B cell (primary cell): ENCODE measurements at regions not wholly inside any gene's neighbourhood (a gene's known extent, or its start where the extent isn't known, plus 50 kb on each side); places are given as distances from the start of the nearest gene placed in this dataset.

Experiments used
- ATAC-seq: fragments of 200-7000 bp; cut with Tn5 transposase; one replicate; pipeline ENCODE4 v1.10.0; 2021; ENCODE audit warnings: low read depth, mild to moderate bottlenecking, moderate number of reproducible peaks, moderate library complexity
- CTCF ChIA-PET: fragments of 350-600 bp; sonication (Branson Sonifier 250); formaldehyde crosslinking; loops from one replicate; lab custom pipeline; 2021; ENCODE audit warnings: antibody characterized with exemption, inconsistent platforms; lab: Charles Lee
- POLR2A ChIA-PET: fragments of 350-600 bp; sonication (Branson Sonifier 250); formaldehyde crosslinking; loops from one replicate; lab custom pipeline; 2021; ENCODE audit warnings: antibody characterized with exemption; lab: Charles Lee
- DNase-seq: peaks from one replicate; pipeline ENCODE4 v3.0.0; 2013
- H2AFZ ChIP-seq: 2 replicates; pipeline ENCODE4 v1.6.1; 2012; ENCODE audit warnings: mild to moderate bottlenecking, low read depth, low read length; ENCODE audit not compliant: insufficient read depth, poor library complexity, severe bottlenecking
- H3K27ac ChIP-seq, 2 donors: 1 replicate in 1 of 2; 2 replicates in 1 of 2; pipeline ENCODE4 v1.5.1; 2012 to 2013; ENCODE audit warnings: low read length in 2 of 2, mild to moderate bottlenecking in 2 of 2, moderate library complexity in 1 of 2
- H3K27me3 ChIP-seq, 4 experiments: fragments of 200-600 bp in 1 of 4; sonication (generic) in 1 of 4; replicated peaks in 1 of 4; 1 replicate in 2 of 4; 2 replicates in 2 of 4; pipeline versions ENCODE4 v1.6.1 to v1.7.0; 2013 to 2016; ENCODE audit warnings: low read length in 3 of 4, mild to moderate bottlenecking in 2 of 4, mixed read lengths in 1 of 4, moderate library complexity in 1 of 4; ENCODE audit not compliant: insufficient read depth in 4 of 4, control insufficient read depth in 3 of 4; ENCODE audit errors: control extremely low read depth in 1 of 4
- H3K36me3 ChIP-seq, 2 experiments: replicated peaks in 1 of 2; 1 replicate in 1 of 2; 2 replicates in 1 of 2; pipeline versions ENCODE4 v1.6.1 to v1.7.1; 2013; ENCODE audit warnings: low read length in 1 of 2; ENCODE audit not compliant: insufficient read depth in 2 of 2, control insufficient read depth in 1 of 2; ENCODE audit errors: control extremely low read depth in 1 of 2, extremely low read depth in 1 of 2
- H3K4me1 ChIP-seq, 2 donors: fragments of 200-600 bp in 1 of 2; sonication (generic) in 1 of 2; 1 replicate in 1 of 2; 2 replicates in 1 of 2; pipeline versions ENCODE4 v1.5.1 to v1.6.1; 2013 to 2017; ENCODE audit warnings: low read length in 2 of 2; ENCODE audit not compliant: control insufficient read depth in 2 of 2, insufficient read depth in 2 of 2
- H3K4me2 ChIP-seq: replicated peaks from 2 replicates; pipeline ENCODE3; 2012; ENCODE audit warnings: mild to moderate bottlenecking, low read depth, low read length; ENCODE audit not compliant: poor library complexity, severe bottlenecking
- H3K4me3 ChIP-seq, 5 experiments: fragments of 200-600 bp in 1 of 5; sonication (generic) in 1 of 5; 1 replicate in 3 of 5; 2 replicates in 2 of 5; pipeline versions ENCODE4 v1.5.1 to v1.7.0; 2011 to 2016; ENCODE audit warnings: low read length in 4 of 5, mild to moderate bottlenecking in 4 of 5, low read depth in 2 of 5, control low read depth in 1 of 5, moderate library complexity in 1 of 5; ENCODE audit not compliant: insufficient read depth in 1 of 5; ENCODE audit errors: control extremely low read depth in 1 of 5, extremely low read depth in 1 of 5
- H3K79me2 ChIP-seq: fragments of 200-600 bp; sonication (generic); one replicate; pipeline ENCODE4 v1.6.0; 2016; ENCODE audit warnings: low read length; ENCODE audit not compliant: control insufficient read depth, insufficient read depth
- H3K9ac ChIP-seq: fragments of 200-600 bp; sonication (generic); 2 replicates; pipeline ENCODE4 v1.6.1; 2017; ENCODE audit warnings: mild to moderate bottlenecking, low read length, moderate library complexity
- H3K9me3 ChIP-seq, 3 donors: one replicate each; pipeline versions ENCODE4 v1.6.1 to v1.7.1; 2013; ENCODE audit warnings: low read length in 2 of 3; ENCODE audit not compliant: control insufficient read depth in 2 of 3, insufficient read depth in 1 of 3; ENCODE audit errors: control extremely low read depth in 1 of 3
- H4K20me1 ChIP-seq: 2 replicates; pipeline ENCODE4 v1.6.0; 2012; ENCODE audit warnings: mild to moderate bottlenecking, low read length; ENCODE audit not compliant: insufficient read depth, control insufficient read depth, poor library complexity, severe bottlenecking
- H3K27ac Mint-ChIP-seq: one replicate; pipeline ENCODE4 v1.8.0; 2021; ENCODE audit warnings: mixed read lengths
- H3K27me3 Mint-ChIP-seq: one replicate; pipeline ENCODE4 v1.8.0; 2021; ENCODE audit warnings: mixed read lengths
- H3K4me1 Mint-ChIP-seq: one replicate; pipeline ENCODE4 v1.8.0; 2021; ENCODE audit warnings: mixed read lengths
- H3K4me3 Mint-ChIP-seq: one replicate; pipeline ENCODE4 v1.8.0; 2021; ENCODE audit warnings: mixed read lengths
- H3K9me3 Mint-ChIP-seq: one replicate; pipeline ENCODE4 v1.8.0; 2022; ENCODE audit warnings: mixed read lengths; ENCODE audit not compliant: insufficient read depth
- EZH2 ChIP-seq: IDR thresholded peaks from 2 replicates; pipeline ENCODE4 v1.6.1; 2012; ENCODE audit warnings: borderline replicate concordance, low read depth, mild to moderate bottlenecking, moderate library complexity, low read length; ENCODE audit not compliant: insufficient read depth, poor library complexity, severe bottlenecking
- WGBS: methylation state at CpG from one replicate; pipeline ENCODE4 v1.1.5; 2013; ENCODE audit warnings: missing lambda C conversion rate; ENCODE audit not compliant: insufficient coverage; 5-methylcytosine and 5-hydroxymethylcytosine counted together
- intact Hi-C: fragments of 100-400 bp; cut with micrococcal nuclease; formaldehyde crosslinking; loops from one replicate; pipeline ENCODE4 v1.10.0; 2022
- TF ChIP-seq, protein P1 (sequence below): fragments of 200-600 bp; IDR thresholded peaks from one replicate; pipeline ENCODE4 v1.8.0; 2022; ENCODE audit warnings: antibody characterized with exemption, mild to moderate bottlenecking

- DNase-seq (no peak), ATAC-seq (no peak)
- Histone ChIP-seq H3K79me2 (no peaks in the 10 kb centered on the region), H2AFZ (no peak overlapping the region), H3K27ac (no peak overlapping the region), H3K4me2 (no peak overlapping the region), H4K20me1 (no peaks in the 10 kb centered on the region), H3K4me3 (no peak overlapping the region), H3K9ac (no peak overlapping the region), H3K36me3 (no peaks in the 10 kb centered on the region), H3K4me1 (no peaks in the 10 kb centered on the region), H3K27me3 (no peaks in the 10 kb centered on the region), H3K9me3 (no peaks in the 10 kb centered on the region)
- Mint-ChIP-seq H3K27ac (no peak overlapping the region), H3K4me1 (no peaks in the 10 kb centered on the region), H3K27me3 (no peaks in the 10 kb centered on the region), H3K4me3 (no peak overlapping the region), H3K9me3 (no peaks in the 10 kb centered on the region)
- intact Hi-C loops, result no loop called here
- ChIA-PET CTCF (no interaction called here), POLR2A (no interaction called here)
- WGBS, result 100% methylated on average over 1 of the region's 2 CpGs
- TF ChIP-seq, protein P1, sequence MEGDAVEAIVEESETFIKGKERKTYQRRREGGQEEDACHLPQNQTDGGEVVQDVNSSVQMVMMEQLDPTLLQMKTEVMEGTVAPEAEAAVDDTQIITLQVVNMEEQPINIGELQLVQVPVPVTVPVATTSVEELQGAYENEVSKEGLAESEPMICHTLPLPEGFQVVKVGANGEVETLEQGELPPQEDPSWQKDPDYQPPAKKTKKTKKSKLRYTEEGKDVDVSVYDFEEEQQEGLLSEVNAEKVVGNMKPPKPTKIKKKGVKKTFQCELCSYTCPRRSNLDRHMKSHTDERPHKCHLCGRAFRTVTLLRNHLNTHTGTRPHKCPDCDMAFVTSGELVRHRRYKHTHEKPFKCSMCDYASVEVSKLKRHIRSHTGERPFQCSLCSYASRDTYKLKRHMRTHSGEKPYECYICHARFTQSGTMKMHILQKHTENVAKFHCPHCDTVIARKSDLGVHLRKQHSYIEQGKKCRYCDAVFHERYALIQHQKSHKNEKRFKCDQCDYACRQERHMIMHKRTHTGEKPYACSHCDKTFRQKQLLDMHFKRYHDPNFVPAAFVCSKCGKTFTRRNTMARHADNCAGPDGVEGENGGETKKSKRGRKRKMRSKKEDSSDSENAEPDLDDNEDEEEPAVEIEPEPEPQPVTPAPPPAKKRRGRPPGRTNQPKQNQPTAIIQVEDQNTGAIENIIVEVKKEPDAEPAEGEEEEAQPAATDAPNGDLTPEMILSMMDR, result no peak
- no peak for TF ChIP-seq EZH2
Measured at GRCh38 chr9:111152614-111153406, 114.5 kb upstream of the LPAR1 start.

DNA sequence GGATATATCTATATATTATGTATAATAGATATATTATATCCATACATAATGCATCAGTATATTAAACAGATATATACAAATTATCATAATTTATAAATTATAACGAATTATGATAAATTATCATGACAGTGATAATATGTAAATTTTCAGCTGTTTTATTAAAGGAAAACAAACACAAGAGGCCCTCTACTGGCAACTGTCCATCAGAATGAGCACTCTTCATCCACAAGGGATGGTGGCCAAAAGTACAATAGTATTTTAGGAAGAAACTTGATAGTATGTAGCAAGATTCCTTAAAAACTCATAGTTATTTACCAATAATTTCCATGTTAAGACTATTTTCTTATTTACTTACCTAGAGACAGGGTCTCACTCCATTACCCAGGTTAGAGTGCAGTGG, 113.3 kb upstream of the LPAR1 start:
- intact Hi-C loops, result no loop called here
- no peaks in the 10 kb centered on the region for H3K4me1 Mint-ChIP-seq
- H3K36me3 ChIP-seq, result no peaks in the 10 kb centered on the region
- no peak overlapping the region for H3K9ac ChIP-seq
- no peaks in the 10 kb centered on the region for H3K9me3 ChIP-seq
- WGBS, result no CpG with 5 or more reads among the region's 1 CpG
- H3K27ac ChIP-seq, result no peak overlapping the region
- no peaks in the 10 kb centered on the region for H3K79me2 ChIP-seq
- no peak overlapping the region for H3K4me3 ChIP-seq
- no peak overlapping the region for H3K4me2 ChIP-seq
- no peak for ATAC-seq
- H3K9me3 Mint-ChIP-seq, result no peaks in the 10 kb centered on the region
- H3K27ac Mint-ChIP-seq, result no peak overlapping the region
- ChIA-PET POLR2A (no interaction called here), CTCF (no interaction called here)
- H3K4me1 ChIP-seq, result no peaks in the 10 kb centered on the region
- H2AFZ ChIP-seq, result no peak overlapping the region
- no peak for DNase-seq
- H4K20me1 ChIP-seq, result no peaks in the 10 kb centered on the region
- no peaks in the 10 kb centered on the region for H3K27me3 Mint-ChIP-seq
- no peaks in the 10 kb centered on the region for H3K27me3 ChIP-seq
- H3K4me3 Mint-ChIP-seq, result no peak overlapping the region
- TF ChIP-seq EZH2, result no peak
- TF ChIP-seq, protein P1, result no peak
